Muscle of leg (tissue), 3 donors: ENCODE measurements at regions not wholly inside any gene's neighbourhood (a gene's known extent, or its start where the extent isn't known, plus 50 kb on each side); places are given as distances from the start of the nearest gene placed in this dataset.

Source experiments
- DNase-seq: peaks from one replicate; pipeline ENCODE4 v3.0.0; 2013
- H3K27ac ChIP-seq: one replicate; pipeline ENCODE4 v1.5.1; 2013; ENCODE audit warnings: mild to moderate bottlenecking, low read length, control low read depth
- H3K27me3 ChIP-seq: one replicate; pipeline ENCODE4 v1.6.1; 2013; ENCODE audit warnings: low read length; ENCODE audit not compliant: control insufficient read depth, insufficient read depth
- H3K36me3 ChIP-seq: one replicate; pipeline ENCODE4 v1.6.1; 2013; ENCODE audit warnings: low read length; ENCODE audit not compliant: control insufficient read depth, insufficient read depth
- H3K4me1 ChIP-seq: one replicate; pipeline ENCODE4 v1.6.1; 2013; ENCODE audit warnings: low read length; ENCODE audit not compliant: control insufficient read depth, insufficient read depth
- H3K4me3 ChIP-seq: one replicate; pipeline ENCODE4 v1.5.1; 2013; ENCODE audit warnings: low read length, control low read depth
- H3K9me3 ChIP-seq: replicated peaks from 2 replicates; pipeline ENCODE4 v1.6.1; 2013; ENCODE audit warnings: low read depth, low read length; ENCODE audit not compliant: control insufficient read depth
- WGBS: methylation state at CpG from one replicate; pipeline ENCODE4 v1.1.5; 2013; ENCODE audit warnings: missing lambda C conversion rate; ENCODE audit not compliant: insufficient coverage; 5-methylcytosine and 5-hydroxymethylcytosine counted together

DNA sequence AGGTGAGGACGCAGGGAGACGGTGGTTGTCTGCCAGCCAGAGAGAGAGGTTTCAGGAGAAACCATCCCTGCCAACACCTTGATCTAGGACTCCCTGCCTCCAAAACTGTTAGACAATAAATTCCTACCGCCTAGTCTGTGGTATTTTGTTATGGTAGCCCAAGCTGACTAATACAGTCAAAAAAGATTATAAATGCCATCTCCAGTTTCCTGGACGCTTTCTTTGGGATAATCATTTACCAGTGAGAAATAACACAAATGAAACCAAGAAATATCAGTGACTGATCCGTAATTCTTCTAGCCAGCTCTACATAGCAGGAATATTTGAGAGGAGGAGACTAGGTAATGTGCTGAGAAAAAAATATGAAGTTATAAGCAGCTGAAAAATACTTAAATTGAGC, 707.8 kb upstream of the LMCD1 start:
- no peak overlapping the region for H3K4me3 ChIP-seq
- DNase-seq, result no peak
- no peaks in the 10 kb centered on the region for H3K9me3 ChIP-seq
- H3K36me3 ChIP-seq, result no peaks in the 10 kb centered on the region
- H3K27me3 ChIP-seq, result no peaks in the 10 kb centered on the region
- H3K27ac ChIP-seq, result no peak overlapping the region
- H3K4me1 ChIP-seq, result no peaks in the 10 kb centered on the region
- no CpG with 5 or more reads among the region's 5 CpGs for WGBS

GRCh38 chr3:7798276-7798675, 703.3 kb upstream of the LMCD1 start:
- Histone ChIP-seq H3K4me3 (no peak overlapping the region), H3K27ac (no peak overlapping the region), H3K4me1 (no peaks in the 10 kb centered on the region), H3K27me3 (no peaks in the 10 kb centered on the region), H3K9me3 (no peaks in the 10 kb centered on the region), H3K36me3 (no peaks in the 10 kb centered on the region)
- DNase-seq, result no peak
- no CpG with 5 or more reads among the region's 4 CpGs for WGBS

DNA sequence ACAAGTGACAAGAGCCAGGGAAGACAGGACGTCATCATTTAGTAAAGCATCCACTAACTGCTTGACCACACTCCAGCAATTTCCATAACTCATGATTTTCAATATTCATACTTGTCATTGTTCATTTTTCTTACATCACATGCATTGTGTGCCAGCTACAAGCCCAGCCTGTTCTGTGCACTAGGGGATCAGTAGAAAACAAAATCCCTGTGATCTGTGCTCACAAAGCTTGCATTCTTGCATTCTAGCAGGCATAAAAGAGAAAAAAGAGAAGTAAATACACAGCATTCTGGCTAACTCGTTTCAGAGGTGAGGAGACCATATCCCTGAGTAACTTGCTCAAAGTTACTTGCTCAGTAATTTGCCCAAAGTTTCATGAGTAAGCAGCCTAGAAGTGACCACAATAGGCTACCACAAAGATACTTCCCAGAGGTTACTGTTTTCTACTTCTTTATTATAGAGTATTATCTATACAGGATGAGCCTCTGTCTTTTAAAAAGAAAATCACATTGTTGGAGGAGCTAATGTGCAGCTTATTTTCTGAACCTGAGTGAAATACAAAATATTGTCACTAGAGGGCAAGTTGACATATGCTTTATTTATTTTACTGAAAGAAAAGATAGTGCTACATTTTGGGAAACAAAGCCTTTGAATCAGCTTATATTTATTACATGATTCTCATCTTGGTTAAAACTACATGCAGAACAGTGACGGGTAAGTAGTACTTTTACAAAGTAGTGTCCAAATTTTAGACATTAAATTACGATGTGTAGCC, 701.4 kb upstream of the LMCD1 start:
- WGBS, result 0% methylated on average over 1 of the region's 4 CpGs
- H3K4me1 ChIP-seq, result no peaks in the 10 kb centered on the region
- H3K9me3 ChIP-seq, result no peaks in the 10 kb centered on the region
- H3K27ac ChIP-seq, result no peak overlapping the region
- H3K4me3 ChIP-seq, result no peak overlapping the region
- DNase-seq, result peak; percentile 39
- H3K27me3 ChIP-seq, result no peaks in the 10 kb centered on the region
- no peaks in the 10 kb centered on the region for H3K36me3 ChIP-seq

- Histone ChIP-seq H3K9me3 (no peaks in the 10 kb centered on the region), H3K4me3 (no peak overlapping the region), H3K27me3 (no peaks in the 10 kb centered on the region), H3K4me1 (no peaks in the 10 kb centered on the region), H3K27ac (no peak overlapping the region), H3K36me3 (no peaks in the 10 kb centered on the region)
- WGBS, result no CpG with 5 or more reads among the region's 3 CpGs
- DNase-seq, result no peak
Measured at GRCh38 chr3:7812490-7812889, 689.1 kb upstream of the LMCD1 start.

GRCh38 chr3:7813365-7813764, 688.3 kb upstream of the LMCD1 start:
- WGBS, result no CpG with 5 or more reads among the region's 1 CpG
- Histone ChIP-seq H3K36me3 (no peaks in the 10 kb centered on the region), H3K27ac (no peak overlapping the region), H3K9me3 (no peaks in the 10 kb centered on the region), H3K27me3 (no peaks in the 10 kb centered on the region), H3K4me1 (no peaks in the 10 kb centered on the region), H3K4me3 (no peak overlapping the region)
- no peak for DNase-seq

- 100% methylated on average over 2 of the region's 3 CpGs for WGBS
- Histone ChIP-seq H3K9me3 (no peaks in the 10 kb centered on the region), H3K4me3 (no peak overlapping the region), H3K4me1 (no peaks in the 10 kb centered on the region), H3K27me3 (no peaks in the 10 kb centered on the region), H3K36me3 (no peaks in the 10 kb centered on the region), H3K27ac (no peak overlapping the region)
- DNase-seq, result no peak
Measured at GRCh38 chr3:7817239-7817638, 684.4 kb upstream of the LMCD1 start.

GRCh38 chr3:7820969-7821368, 680.7 kb upstream of the LMCD1 start:
- Histone ChIP-seq H3K4me1 (no peaks in the 10 kb centered on the region), H3K27ac (no peak overlapping the region), H3K36me3 (no peaks in the 10 kb centered on the region), H3K4me3 (no peak overlapping the region), H3K27me3 (no peaks in the 10 kb centered on the region), H3K9me3 (peaks cover 19% of the 10 kb centered on the region)
- no peak for DNase-seq
- WGBS, result 92% methylated on average over 2 of the region's 2 CpGs

GRCh38 chr3:7821858-7822257, 679.8 kb upstream of the LMCD1 start:
- Histone ChIP-seq H3K9me3 (peaks cover 19% of the 10 kb centered on the region), H3K4me3 (no peak overlapping the region), H3K27ac (no peak overlapping the region), H3K27me3 (no peaks in the 10 kb centered on the region), H3K36me3 (no peaks in the 10 kb centered on the region), H3K4me1 (no peaks in the 10 kb centered on the region)
- WGBS, result no CpG with 5 or more reads among the region's 1 CpG
- no peak for DNase-seq

- H3K4me1 ChIP-seq, result no peaks in the 10 kb centered on the region
- no peak overlapping the region for H3K27ac ChIP-seq
- WGBS, result 60% methylated on average over 1 of the region's 1 CpG
- no peaks in the 10 kb centered on the region for H3K27me3 ChIP-seq
- H3K9me3 ChIP-seq, result no peaks in the 10 kb centered on the region
- no peak overlapping the region for H3K4me3 ChIP-seq
- no peaks in the 10 kb centered on the region for H3K36me3 ChIP-seq
- DNase-seq, result no peak
Measured at GRCh38 chr3:7841451-7841850, 660.2 kb upstream of the LMCD1 start.

DNA sequence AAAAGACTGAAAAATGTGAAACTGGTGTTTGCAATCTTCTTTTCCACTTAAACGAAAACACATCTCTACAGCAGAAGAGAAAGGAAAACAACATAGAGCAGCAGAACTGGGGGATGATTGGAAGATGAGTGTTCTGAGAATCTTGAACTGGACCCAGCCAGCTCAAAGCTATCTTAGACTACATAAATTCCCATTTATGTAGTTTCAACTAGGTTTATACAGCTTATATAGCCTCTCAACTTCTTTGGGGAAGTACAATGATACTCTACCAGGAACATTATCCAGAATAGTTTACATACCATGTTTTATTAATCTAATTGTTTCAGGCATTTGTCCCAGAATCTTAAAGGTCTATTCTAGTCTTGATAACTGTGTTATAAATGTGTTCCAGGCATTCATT, 658.2 kb upstream of the LMCD1 start:
- H3K4me1 ChIP-seq, result no peaks in the 10 kb centered on the region
- peak; percentile 27 for DNase-seq

DNA sequence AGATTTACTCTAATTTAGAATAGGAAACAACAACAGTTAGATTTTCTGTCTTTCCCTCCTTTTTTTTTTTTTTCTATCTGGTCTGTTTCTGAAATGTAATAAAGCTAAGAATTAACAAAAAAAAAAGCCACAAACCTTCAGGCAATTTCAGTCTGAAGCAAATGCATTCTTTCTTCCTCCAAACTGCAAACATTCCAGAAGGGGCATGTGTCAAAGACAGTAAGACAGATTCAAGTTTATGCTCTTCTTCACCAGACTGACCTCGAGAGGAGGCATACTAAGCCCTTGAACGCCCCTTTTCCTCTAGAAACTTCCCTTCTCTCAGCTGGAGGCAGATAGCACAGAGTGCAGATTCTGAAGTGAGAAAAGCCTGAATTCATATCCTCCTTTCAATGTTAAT, 654.6 kb upstream of the LMCD1 start:
- no CpG with 5 or more reads among the region's 2 CpGs for WGBS
- H3K27me3 ChIP-seq, result no peaks in the 10 kb centered on the region
- no peaks in the 10 kb centered on the region for H3K9me3 ChIP-seq
- no peaks in the 10 kb centered on the region for H3K36me3 ChIP-seq
- no peak overlapping the region for H3K27ac ChIP-seq
- no peak for DNase-seq
- H3K4me1 ChIP-seq, result no peaks in the 10 kb centered on the region
- no peak overlapping the region for H3K4me3 ChIP-seq

More for the DNA sequence above, 658.2 kb upstream of the LMCD1 start:
- Histone ChIP-seq H3K27ac (no peak overlapping the region), H3K9me3 (no peaks in the 10 kb centered on the region), H3K27me3 (no peaks in the 10 kb centered on the region), H3K4me3 (no peak overlapping the region), H3K36me3 (no peaks in the 10 kb centered on the region)
- WGBS, result no CpG with 5 or more reads among the region's 1 CpG
